ENCODE measurements at regions not wholly inside any gene's neighbourhood (a gene's known extent, or its start where the extent isn't known, plus 50 kb on each side); places are given as distances from the start of the nearest gene placed in this dataset.

DNA sequence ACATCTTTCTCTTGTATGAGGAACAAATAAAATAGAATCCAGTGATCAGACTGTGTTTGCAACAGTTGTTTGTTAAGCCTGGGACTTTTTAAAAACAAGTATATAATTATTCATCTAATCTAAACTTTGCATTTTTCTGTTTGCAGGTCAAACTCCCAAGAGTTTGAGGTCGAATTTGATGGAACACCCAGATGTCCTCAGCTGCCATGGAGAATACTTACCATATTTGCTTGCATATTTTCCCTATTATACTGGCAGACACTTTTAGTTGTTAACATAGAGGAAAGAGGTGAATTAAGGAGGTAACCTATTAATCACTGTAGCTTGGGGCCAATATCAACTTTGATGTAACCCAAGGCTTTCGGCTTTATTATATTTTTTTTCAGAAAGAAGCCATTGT is 401.5 kb upstream of the DIPK2B start:
- Histone ChIP-seq H4K5ac (ENCODE audit: insufficient read length, low read depth, low read length) (no peak overlapping the region), H3K56ac (ENCODE audit: insufficient read length, low read depth, low read length) (no peak overlapping the region), H2BK12ac (ENCODE audit: insufficient read length, low read depth, low read length) (no peak overlapping the region), H2BK120ac (ENCODE audit: low read depth, low read length, poor library complexity, severe bottlenecking) (no peak overlapping the region), H3T11ph (ENCODE audit: low read length) (no peak overlapping the region), H2BK20ac (ENCODE audit: low read depth, low read length, poor library complexity, severe bottlenecking) (no peak overlapping the region), H3K4me2 (ENCODE audit: insufficient read depth, insufficient read length, low read length) (no peak overlapping the region), H3K14ac (ENCODE audit: insufficient read depth, low read length) (no peak overlapping the region), H3K9ac (ENCODE audit: extremely low read depth, insufficient read length, low read length) (no peak overlapping the region), H3K27me3 (ENCODE audit: insufficient read depth, low read length) (no peaks in the 10 kb centered on the region), H2AK5ac (ENCODE audit: insufficient read length, low read length) (no peak overlapping the region), H3K18ac (ENCODE audit: insufficient read length, low read depth, low read length) (no peak overlapping the region), H3K27ac (ENCODE audit: insufficient read length, low read depth, low read length) (no peak overlapping the region), H2BK5ac (ENCODE audit: insufficient read length, low read length) (no peak overlapping the region), H3K4ac (ENCODE audit: low read depth, low read length) (no peak overlapping the region), H3K9me3 (ENCODE audit: control insufficient read depth, low read depth, low read length) (no peaks in the 10 kb centered on the region), H3K23ac (ENCODE audit: insufficient read length, low read depth, low read length) (no peak overlapping the region), H4K8ac (replicated peaks; ENCODE audit: insufficient read length, low read depth, low read length) (no peak overlapping the region), H3K79me2 (ENCODE audit: insufficient read depth, low read length) (no peaks in the 10 kb centered on the region), H2AFZ (ENCODE audit: low read length) (no peak overlapping the region), H2BK15ac (ENCODE audit: low read depth, low read length) (no peak overlapping the region), H3K4me1 (ENCODE audit: insufficient read depth, low read length) (peaks cover 3% of the 10 kb centered on the region; the same call in 1 of the 2 replicates), H4K20me1 (ENCODE audit: control insufficient read depth, insufficient read depth, insufficient read length) (no peaks in the 10 kb centered on the region), H3K23me2 (ENCODE audit: insufficient read length, low read depth, low read length, poor library complexity, severe bottlenecking) (no peaks in the 10 kb centered on the region), H3K79me1 (ENCODE audit: insufficient read depth, low read depth, low read length, poor library complexity, severe bottlenecking) (no peaks in the 10 kb centered on the region), H4K91ac (ENCODE audit: insufficient read length, low read depth, low read length) (no peak overlapping the region)
- peaks cover 11 to 20% of the 10 kb centered on the region in 2 experiments for H3K4me1 Mint-ChIP-seq
- peaks cover 0 to 4% (median 0%) of the 10 kb centered on the region in 3 experiments; a peak in 2 of 7 replicates for H3K36me3 Mint-ChIP-seq (ENCODE audit: insufficient read depth in 1 of 3, low read depth in 3 of 3)
- TF ChIP-seq, protein P1, sequence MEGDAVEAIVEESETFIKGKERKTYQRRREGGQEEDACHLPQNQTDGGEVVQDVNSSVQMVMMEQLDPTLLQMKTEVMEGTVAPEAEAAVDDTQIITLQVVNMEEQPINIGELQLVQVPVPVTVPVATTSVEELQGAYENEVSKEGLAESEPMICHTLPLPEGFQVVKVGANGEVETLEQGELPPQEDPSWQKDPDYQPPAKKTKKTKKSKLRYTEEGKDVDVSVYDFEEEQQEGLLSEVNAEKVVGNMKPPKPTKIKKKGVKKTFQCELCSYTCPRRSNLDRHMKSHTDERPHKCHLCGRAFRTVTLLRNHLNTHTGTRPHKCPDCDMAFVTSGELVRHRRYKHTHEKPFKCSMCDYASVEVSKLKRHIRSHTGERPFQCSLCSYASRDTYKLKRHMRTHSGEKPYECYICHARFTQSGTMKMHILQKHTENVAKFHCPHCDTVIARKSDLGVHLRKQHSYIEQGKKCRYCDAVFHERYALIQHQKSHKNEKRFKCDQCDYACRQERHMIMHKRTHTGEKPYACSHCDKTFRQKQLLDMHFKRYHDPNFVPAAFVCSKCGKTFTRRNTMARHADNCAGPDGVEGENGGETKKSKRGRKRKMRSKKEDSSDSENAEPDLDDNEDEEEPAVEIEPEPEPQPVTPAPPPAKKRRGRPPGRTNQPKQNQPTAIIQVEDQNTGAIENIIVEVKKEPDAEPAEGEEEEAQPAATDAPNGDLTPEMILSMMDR (conservative IDR thresholded peaks at IDR 0.05), result no peak
- no peak overlapping the region for H3K4me3 Mint-ChIP-seq
- no peak overlapping the region for H3K27ac Mint-ChIP-seq
- DNase-seq, result no peak
- no peaks in the 10 kb centered on the region for H3K27me3 Mint-ChIP-seq (ENCODE audit: low read depth)
- peaks cover 50 to 55% of the 10 kb centered on the region in 2 experiments for H3K9me3 Mint-ChIP-seq
- WGBS (ENCODE audit: extremely low coverage, insufficient read length, low lambda C conversion rate), result no CpG with 5 or more reads among the region's 2 CpGs
